HEK293 (cell line): ENCODE measurements at regions not wholly inside any gene's neighbourhood (a gene's known extent, or its start where the extent isn't known, plus 50 kb on each side); places are given as distances from the start of the nearest gene placed in this dataset.

Source experiments
- CTCF ChIP-seq: fragments of 450-650 bp; formaldehyde crosslinking; IDR thresholded peaks from 2 replicates; pipeline ENCODE4 v1.5.1; 2016; ENCODE audit warnings: missing biosample characterization, missing genetic modification characterization
- KLF9 ChIP-seq: fragments of 450-650 bp; formaldehyde crosslinking; IDR thresholded peaks from 2 replicates; pipeline ENCODE4 v1.5.1; 2016; ENCODE audit warnings: missing biosample characterization, missing genetic modification characterization, low read depth
- MEIS1 ChIP-seq: sonication (generic); formaldehyde crosslinking; IDR thresholded peaks from 2 replicates; pipeline ENCODE4 v1.8.1; 2022; ENCODE audit warnings: missing genetic modification reagents, mild to moderate bottlenecking, borderline replicate concordance
- TCF7L2 ChIP-seq: IDR thresholded peaks from 2 replicates; pipeline ENCODE4 v1.6.1; 2011; ENCODE audit warnings: low read depth, mild to moderate bottlenecking, inconsistent platforms, low read length, moderate library complexity, borderline replicate concordance
- ZBTB21 ChIP-seq: fragments of 450-650 bp; formaldehyde crosslinking; IDR thresholded peaks from 2 replicates; pipeline ENCODE4 v1.5.1; 2017; ENCODE audit warnings: missing biosample characterization, missing genetic modification characterization
- ZNF2 ChIP-seq: fragments of 450-650 bp; formaldehyde crosslinking; IDR thresholded peaks from 2 replicates; pipeline ENCODE4 v1.5.1; 2016; ENCODE audit warnings: missing biosample characterization, missing genetic modification characterization
- ZNF274 ChIP-seq, 2 experiments: fragments of 200-500 bp in 1 of 2; fragments of 450-650 bp in 1 of 2; sonication (Bioruptor generic) in 1 of 2; formaldehyde crosslinking in 1 of 2; IDR thresholded peaks; 2 replicates each; pipeline versions ENCODE4 v1.5.1 to v1.6.1; 2014 to 2016; ENCODE audit warnings: borderline replicate concordance in 1 of 2, inconsistent platforms in 1 of 2, low read length in 1 of 2, missing biosample characterization in 1 of 2, missing genetic modification characterization in 1 of 2
- ZNF514 ChIP-seq: fragments of 450-650 bp; formaldehyde crosslinking; IDR thresholded peaks from 2 replicates; pipeline ENCODE4 v1.5.1; 2016; ENCODE audit warnings: missing biosample characterization, missing genetic modification characterization
- ZNF585B ChIP-seq: fragments of 450-650 bp; formaldehyde crosslinking; IDR thresholded peaks from 2 replicates; pipeline ENCODE4 v1.5.1; 2016; ENCODE audit warnings: missing biosample characterization, missing genetic modification characterization
- TF ChIP-seq, protein P1 (sequence below): fragments of 450-650 bp; IDR thresholded peaks from 2 replicates; pipeline ENCODE4 v1.5.1; 2018; ENCODE audit warnings: missing biosample characterization, missing genetic modification characterization
- TF ChIP-seq, protein P2 (sequence below): fragments of 450-650 bp; formaldehyde crosslinking; IDR thresholded peaks from 2 replicates; pipeline ENCODE4 v1.5.1; 2016; ENCODE audit warnings: missing biosample characterization, missing genetic modification characterization
- TF ChIP-seq, protein P3 (sequence below): fragments of 450-650 bp; formaldehyde crosslinking; conservative IDR thresholded peaks from 2 replicates; pipeline ENCODE4 v1.5.1; 2016; ENCODE audit warnings: low read depth, missing biosample characterization, missing genetic modification characterization
- TF ChIP-seq, protein P4 (sequence below): fragments of 450-650 bp; formaldehyde crosslinking; IDR thresholded peaks from 2 replicates; pipeline ENCODE4 v1.5.1; 2017; ENCODE audit warnings: missing biosample characterization, missing genetic modification characterization

DNA sequence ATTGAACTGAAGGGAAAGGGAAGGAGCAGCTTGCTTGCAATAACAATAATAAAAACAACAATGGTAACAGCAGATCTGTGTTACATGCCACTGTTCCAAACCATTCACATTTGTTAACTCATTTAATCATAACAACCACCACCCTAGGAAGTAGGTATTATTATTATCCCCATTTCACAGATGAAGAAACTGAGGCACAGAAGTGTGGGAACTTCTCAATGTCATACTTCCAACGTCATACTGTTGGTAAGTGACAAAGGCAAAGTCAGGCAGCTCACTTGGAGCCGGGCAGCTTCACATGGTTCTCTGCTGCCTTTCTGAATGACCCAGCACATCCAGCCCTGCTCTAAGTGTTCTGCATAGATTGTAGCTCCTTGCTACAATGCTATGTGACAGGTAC lies 72.6 kb downstream of the FOXD1 start:
- no peak for TF ChIP-seq ZNF514 (tag by site-specific recombination)
- no peak for TF ChIP-seq ZNF274 (IDR thresholded peaks at IDR 0.05; ENCODE audit: low read length)
- no peak for TF ChIP-seq ZNF274 (tag by site-specific recombination; IDR thresholded peaks at IDR 0.05; ENCODE audit: borderline replicate concordance)
- no peak for TF ChIP-seq CTCF (tag by site-specific recombination)
- TF ChIP-seq ZBTB21 (tag by site-specific recombination) = no peak
- TF ChIP-seq ZNF2 (tag by site-specific recombination) = no peak
- TF ChIP-seq KLF9 (tag by site-specific recombination) = no peak
- TF ChIP-seq, protein P1, sequence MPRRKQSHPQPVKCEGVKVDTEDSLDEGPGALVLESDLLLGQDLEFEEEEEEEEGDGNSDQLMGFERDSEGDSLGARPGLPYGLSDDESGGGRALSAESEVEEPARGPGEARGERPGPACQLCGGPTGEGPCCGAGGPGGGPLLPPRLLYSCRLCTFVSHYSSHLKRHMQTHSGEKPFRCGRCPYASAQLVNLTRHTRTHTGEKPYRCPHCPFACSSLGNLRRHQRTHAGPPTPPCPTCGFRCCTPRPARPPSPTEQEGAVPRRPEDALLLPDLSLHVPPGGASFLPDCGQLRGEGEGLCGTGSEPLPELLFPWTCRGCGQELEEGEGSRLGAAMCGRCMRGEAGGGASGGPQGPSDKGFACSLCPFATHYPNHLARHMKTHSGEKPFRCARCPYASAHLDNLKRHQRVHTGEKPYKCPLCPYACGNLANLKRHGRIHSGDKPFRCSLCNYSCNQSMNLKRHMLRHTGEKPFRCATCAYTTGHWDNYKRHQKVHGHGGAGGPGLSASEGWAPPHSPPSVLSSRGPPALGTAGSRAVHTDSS (tag by site-specific recombination) = no peak
- no peak for TF ChIP-seq ZNF585B
- no peak for TF ChIP-seq TCF7L2
- TF ChIP-seq, protein P2, sequence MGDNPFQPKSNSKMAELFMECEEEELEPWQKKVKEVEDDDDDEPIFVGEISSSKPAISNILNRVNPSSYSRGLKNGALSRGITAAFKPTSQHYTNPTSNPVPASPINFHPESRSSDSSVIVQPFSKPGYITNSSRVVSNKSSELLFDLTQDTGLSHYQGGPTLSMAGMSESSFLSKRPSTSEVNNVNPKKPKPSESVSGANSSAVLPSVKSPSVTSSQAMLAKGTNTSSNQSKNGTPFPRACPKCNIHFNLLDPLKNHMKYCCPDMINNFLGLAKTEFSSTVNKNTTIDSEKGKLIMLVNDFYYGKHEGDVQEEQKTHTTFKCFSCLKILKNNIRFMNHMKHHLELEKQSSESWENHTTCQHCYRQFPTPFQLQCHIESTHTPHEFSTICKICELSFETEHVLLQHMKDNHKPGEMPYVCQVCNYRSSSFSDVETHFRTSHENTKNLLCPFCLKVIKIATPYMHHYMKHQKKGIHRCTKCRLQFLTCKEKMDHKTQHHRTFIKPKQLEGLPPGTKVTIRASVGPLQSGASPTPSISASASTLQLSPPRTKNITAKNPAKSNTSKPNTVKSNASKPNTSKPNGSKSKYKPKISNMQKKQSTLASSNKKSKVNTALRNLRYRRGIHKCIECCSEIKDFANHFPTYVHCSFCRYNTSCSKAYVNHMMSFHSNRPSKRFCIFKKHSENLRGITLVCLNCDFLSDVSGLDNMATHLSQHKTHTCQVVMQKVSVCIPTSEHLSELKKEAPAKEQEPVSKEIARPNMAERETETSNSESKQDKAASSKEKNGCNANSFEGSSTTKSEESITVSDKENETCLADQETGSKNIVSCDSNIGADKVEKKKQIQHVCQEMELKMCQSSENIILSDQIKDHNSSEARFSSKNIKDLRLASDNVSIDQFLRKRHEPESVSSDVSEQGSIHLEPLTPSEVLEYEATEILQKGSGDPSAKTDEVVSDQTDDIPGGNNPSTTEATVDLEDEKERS (tag by site-specific recombination) = no peak
- no peak for TF ChIP-seq MEIS1 (CRISPR knock-in tag)
- TF ChIP-seq, protein P3, sequence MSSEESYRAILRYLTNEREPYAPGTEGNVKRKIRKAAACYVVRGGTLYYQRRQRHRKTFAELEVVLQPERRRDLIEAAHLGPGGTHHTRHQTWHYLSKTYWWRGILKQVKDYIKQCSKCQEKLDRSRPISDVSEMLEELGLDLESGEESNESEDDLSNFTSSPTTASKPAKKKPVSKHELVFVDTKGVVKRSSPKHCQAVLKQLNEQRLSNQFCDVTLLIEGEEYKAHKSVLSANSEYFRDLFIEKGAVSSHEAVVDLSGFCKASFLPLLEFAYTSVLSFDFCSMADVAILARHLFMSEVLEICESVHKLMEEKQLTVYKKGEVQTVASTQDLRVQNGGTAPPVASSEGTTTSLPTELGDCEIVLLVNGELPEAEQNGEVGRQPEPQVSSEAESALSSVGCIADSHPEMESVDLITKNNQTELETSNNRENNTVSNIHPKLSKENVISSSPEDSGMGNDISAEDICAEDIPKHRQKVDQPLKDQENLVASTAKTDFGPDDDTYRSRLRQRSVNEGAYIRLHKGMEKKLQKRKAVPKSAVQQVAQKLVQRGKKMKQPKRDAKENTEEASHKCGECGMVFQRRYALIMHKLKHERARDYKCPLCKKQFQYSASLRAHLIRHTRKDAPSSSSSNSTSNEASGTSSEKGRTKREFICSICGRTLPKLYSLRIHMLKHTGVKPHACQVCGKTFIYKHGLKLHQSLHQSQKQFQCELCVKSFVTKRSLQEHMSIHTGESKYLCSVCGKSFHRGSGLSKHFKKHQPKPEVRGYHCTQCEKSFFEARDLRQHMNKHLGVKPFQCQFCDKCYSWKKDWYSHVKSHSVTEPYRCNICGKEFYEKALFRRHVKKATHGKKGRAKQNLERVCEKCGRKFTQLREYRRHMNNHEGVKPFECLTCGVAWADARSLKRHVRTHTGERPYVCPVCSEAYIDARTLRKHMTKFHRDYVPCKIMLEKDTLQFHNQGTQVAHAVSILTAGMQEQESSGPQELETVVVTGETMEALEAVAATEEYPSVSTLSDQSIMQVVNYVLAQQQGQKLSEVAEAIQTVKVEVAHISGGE = no peak
- TF ChIP-seq, protein P4, sequence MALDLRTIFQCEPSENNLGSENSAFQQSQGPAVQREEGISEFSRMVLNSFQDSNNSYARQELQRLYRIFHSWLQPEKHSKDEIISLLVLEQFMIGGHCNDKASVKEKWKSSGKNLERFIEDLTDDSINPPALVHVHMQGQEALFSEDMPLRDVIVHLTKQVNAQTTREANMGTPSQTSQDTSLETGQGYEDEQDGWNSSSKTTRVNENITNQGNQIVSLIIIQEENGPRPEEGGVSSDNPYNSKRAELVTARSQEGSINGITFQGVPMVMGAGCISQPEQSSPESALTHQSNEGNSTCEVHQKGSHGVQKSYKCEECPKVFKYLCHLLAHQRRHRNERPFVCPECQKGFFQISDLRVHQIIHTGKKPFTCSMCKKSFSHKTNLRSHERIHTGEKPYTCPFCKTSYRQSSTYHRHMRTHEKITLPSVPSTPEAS (tag by site-specific recombination) = no peak
